HFF-Myc (cell line): ENCODE measurements at regions not wholly inside any gene's neighbourhood (a gene's known extent, or its start where the extent isn't known, plus 50 kb on each side); places are given as distances from the start of the nearest gene placed in this dataset.

Source experiments
- DNase-seq: peaks from one replicate; pipeline ENCODE4 v3.0.0-alpha.2; 2011; ENCODE audit warnings: low read depth; ENCODE audit errors: extremely low read depth
- H3K4me3 ChIP-seq: replicated peaks from 2 replicates; pipeline ENCODE4 v1.5.1; 2011; ENCODE audit warnings: low read depth, mild to moderate bottlenecking, control low read depth, low read length
- CTCF ChIP-seq: IDR thresholded peaks from 2 replicates; pipeline ENCODE4 v1.5.1; 2012; ENCODE audit warnings: mild to moderate bottlenecking, low read depth, low read length, control low read depth; ENCODE audit errors: missing control alignments

GRCh38 chr2:160869411-160869810 lies 290.8 kb upstream of the TANK start:
- no peak overlapping the region for H3K4me3 ChIP-seq
- TF ChIP-seq CTCF: no peak
- DNase-seq: peak; percentile 25

GRCh38 chr2:160870729-160871465 lies 289.3 kb upstream of the TANK start:
- DNase-seq: no peak
- no peak for TF ChIP-seq CTCF
- no peak overlapping the region for H3K4me3 ChIP-seq

- no peak overlapping the region for H3K4me3 ChIP-seq
- TF ChIP-seq CTCF: no peak
- DNase-seq: no peak
Measured at GRCh38 chr2:160871953-160872352, 288.3 kb upstream of the TANK start.

- no peak for DNase-seq
- no peak for TF ChIP-seq CTCF
- H3K4me3 ChIP-seq: no peak overlapping the region
Measured at GRCh38 chr2:160876029-160876428, 284.2 kb upstream of the TANK start.

- no peak overlapping the region for H3K4me3 ChIP-seq
- no peak for DNase-seq
- no peak for TF ChIP-seq CTCF
Measured at GRCh38 chr2:160876765-160877164, 283.5 kb upstream of the TANK start.

- no peak for TF ChIP-seq CTCF
- DNase-seq: no peak
- no peak overlapping the region for H3K4me3 ChIP-seq
Measured at GRCh38 chr2:160878618-160879017, 281.6 kb upstream of the TANK start.

GRCh38 chr2:160882906-160883305 lies 277.3 kb upstream of the TANK start:
- DNase-seq: no peak
- TF ChIP-seq CTCF: no peak
- H3K4me3 ChIP-seq: no peak overlapping the region
